ENCODE measurements at regions not wholly inside any gene's neighbourhood (a gene's known extent, or its start where the extent isn't known, plus 50 kb on each side); places are given as distances from the start of the nearest gene placed in this dataset.
"Not testable (repeated sequence)": the region's sequence is repeated elsewhere in the genome, so short reads cannot be mapped to it uniquely, and the experiment has no call there.

GRCh38 chr6:115091461-115091860, 748.6 kb upstream of the HS3ST5 start:
- no peak for TF ChIP-seq EZH2 (IDR thresholded peaks at IDR 0.05)
- no peak overlapping the region for H3K27ac ChIP-seq

GRCh38 chr6:115078555-115078954, 735.7 kb upstream of the HS3ST5 start:
- Histone ChIP-seq H3K9me3 (ENCODE audit: low read depth, low read length) (no peaks in the 10 kb centered on the region), H3K27ac (no peak overlapping the region), H3K4me3 (no peak overlapping the region), H3K9ac (ENCODE audit: insufficient read length) (no peak overlapping the region), H3K36me3 (ENCODE audit: insufficient read depth, low read length) (no peaks in the 10 kb centered on the region)
- no peak for TF ChIP-seq POLR2AphosphoS5 (IDR thresholded peaks at IDR 0.05; ENCODE audit: borderline replicate concordance, low read depth, low read length)
- TF ChIP-seq FOXP2 (optimal IDR thresholded peaks at IDR 0.05; ENCODE audit: control extremely low read depth, extremely low read length, insufficient read depth) = no peak
- TF ChIP-seq EZH2 (IDR thresholded peaks at IDR 0.05) = no peak
- DNase-seq (ENCODE audit: low read depth, low spot score) = no peak

More at GRCh38 chr6:115091461-115091860, 748.6 kb upstream of the HS3ST5 start:
- DNase-seq (ENCODE audit: low read depth, low spot score) = no peak
- H3K9ac ChIP-seq (ENCODE audit: insufficient read length) = no peak overlapping the region
- H3K9me3 ChIP-seq (ENCODE audit: low read depth, low read length) = no peaks in the 10 kb centered on the region
- H3K4me3 ChIP-seq = no peak overlapping the region
- H3K36me3 ChIP-seq (ENCODE audit: insufficient read depth, low read length) = no peaks in the 10 kb centered on the region

GRCh38 chr6:115071962-115072361, 729.1 kb upstream of the HS3ST5 start:
- no peak overlapping the region for H3K27ac ChIP-seq

GRCh38 chr6:115067690-115068447, 725.0 kb upstream of the HS3ST5 start:
- no peak for DNase-seq (ENCODE audit: low read depth, low spot score)
- Histone ChIP-seq H3K9me3 (ENCODE audit: low read depth, low read length) (no peaks in the 10 kb centered on the region), H3K36me3 (ENCODE audit: insufficient read depth, low read length) (no peaks in the 10 kb centered on the region), H3K9ac (ENCODE audit: insufficient read length) (no peak overlapping the region), H3K4me3 (no peak overlapping the region), H3K27ac (no peak overlapping the region)
- TF ChIP-seq EZH2 (IDR thresholded peaks at IDR 0.05) = no peak
- no peak for TF ChIP-seq POLR2AphosphoS5 (IDR thresholded peaks at IDR 0.05; ENCODE audit: borderline replicate concordance, low read depth, low read length)
- TF ChIP-seq FOXP2 (optimal IDR thresholded peaks at IDR 0.05; ENCODE audit: control extremely low read depth, extremely low read length, insufficient read depth) = no peak

More at GRCh38 chr6:115071962-115072361, 729.1 kb upstream of the HS3ST5 start:
- Histone ChIP-seq H3K9me3 (ENCODE audit: low read depth, low read length) (no peaks in the 10 kb centered on the region), H3K9ac (ENCODE audit: insufficient read length) (no peak overlapping the region), H3K4me3 (no peak overlapping the region), H3K36me3 (ENCODE audit: insufficient read depth, low read length) (no peaks in the 10 kb centered on the region)
- no peak for DNase-seq (ENCODE audit: low read depth, low spot score)
- no peak for TF ChIP-seq POLR2AphosphoS5 (IDR thresholded peaks at IDR 0.05; ENCODE audit: borderline replicate concordance, low read depth, low read length)
- TF ChIP-seq FOXP2 (optimal IDR thresholded peaks at IDR 0.05; ENCODE audit: control extremely low read depth, extremely low read length, insufficient read depth) = no peak
- TF ChIP-seq EZH2 (IDR thresholded peaks at IDR 0.05) = no peak

DNA sequence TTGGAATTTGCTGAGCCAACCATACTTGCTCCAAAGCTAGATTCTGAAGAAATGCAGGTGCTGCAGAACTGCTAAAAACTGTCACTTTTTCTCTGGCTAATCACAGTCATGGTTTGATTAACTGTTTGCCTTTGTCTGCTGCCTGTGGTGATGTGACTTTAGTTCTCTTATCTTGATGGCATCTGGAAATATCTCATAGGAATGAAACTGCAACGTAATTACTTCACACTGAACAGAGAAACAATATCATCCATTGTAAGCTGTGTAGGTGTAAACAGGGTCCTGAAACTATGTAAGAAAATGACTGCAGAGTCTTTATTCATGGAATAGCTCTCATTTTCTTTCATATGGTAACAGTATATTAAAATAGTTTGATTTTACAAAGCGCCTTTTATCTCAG, 721.9 kb upstream of the HS3ST5 start:
- Histone ChIP-seq H3K9me3 (ENCODE audit: low read depth, low read length) (no peaks in the 10 kb centered on the region), H3K4me3 (no peak overlapping the region), H3K27ac (no peak overlapping the region), H3K9ac (ENCODE audit: insufficient read length) (no peak overlapping the region), H3K36me3 (ENCODE audit: insufficient read depth, low read length) (no peaks in the 10 kb centered on the region)
- TF ChIP-seq FOXP2 (optimal IDR thresholded peaks at IDR 0.05; ENCODE audit: control extremely low read depth, extremely low read length, insufficient read depth) (no peak), EZH2 (IDR thresholded peaks at IDR 0.05) (no peak), POLR2AphosphoS5 (IDR thresholded peaks at IDR 0.05; ENCODE audit: borderline replicate concordance, low read depth, low read length) (no peak)
- DNase-seq (ENCODE audit: low read depth, low spot score) = no peak

DNA sequence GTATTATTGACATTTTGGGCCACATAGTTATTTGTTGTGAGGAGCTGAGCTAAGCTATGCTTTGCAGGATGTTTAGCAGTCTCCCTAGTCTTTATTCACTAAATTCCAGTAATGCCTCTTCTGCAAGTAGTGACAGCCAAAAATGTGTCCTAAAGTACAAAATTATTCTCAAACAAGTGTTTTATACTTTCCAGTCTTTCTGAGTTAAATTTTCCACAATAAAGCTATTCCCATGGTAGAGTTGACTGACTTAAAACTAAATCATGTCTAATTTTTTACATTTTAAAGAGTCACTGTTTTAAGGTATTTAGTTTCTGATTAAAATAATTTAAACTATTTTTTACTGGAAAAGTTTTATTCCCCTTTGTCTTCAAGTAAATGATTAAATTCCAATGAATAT, 717.8 kb upstream of the HS3ST5 start:
- no peaks in the 10 kb centered on the region for H3K9me3 ChIP-seq (ENCODE audit: low read depth, low read length)
- no peak for TF ChIP-seq EZH2 (IDR thresholded peaks at IDR 0.05)
- TF ChIP-seq POLR2AphosphoS5 (IDR thresholded peaks at IDR 0.05; ENCODE audit: borderline replicate concordance, low read depth, low read length) = no peak
- no peak for TF ChIP-seq FOXP2 (optimal IDR thresholded peaks at IDR 0.05; ENCODE audit: control extremely low read depth, extremely low read length, insufficient read depth)
- H3K4me3 ChIP-seq = no peak overlapping the region
- DNase-seq (ENCODE audit: low read depth, low spot score) = no peak
- H3K27ac ChIP-seq = no peak overlapping the region
- H3K9ac ChIP-seq (ENCODE audit: insufficient read length) = no peak overlapping the region
- H3K36me3 ChIP-seq (ENCODE audit: insufficient read depth, low read length) = no peaks in the 10 kb centered on the region

DNA sequence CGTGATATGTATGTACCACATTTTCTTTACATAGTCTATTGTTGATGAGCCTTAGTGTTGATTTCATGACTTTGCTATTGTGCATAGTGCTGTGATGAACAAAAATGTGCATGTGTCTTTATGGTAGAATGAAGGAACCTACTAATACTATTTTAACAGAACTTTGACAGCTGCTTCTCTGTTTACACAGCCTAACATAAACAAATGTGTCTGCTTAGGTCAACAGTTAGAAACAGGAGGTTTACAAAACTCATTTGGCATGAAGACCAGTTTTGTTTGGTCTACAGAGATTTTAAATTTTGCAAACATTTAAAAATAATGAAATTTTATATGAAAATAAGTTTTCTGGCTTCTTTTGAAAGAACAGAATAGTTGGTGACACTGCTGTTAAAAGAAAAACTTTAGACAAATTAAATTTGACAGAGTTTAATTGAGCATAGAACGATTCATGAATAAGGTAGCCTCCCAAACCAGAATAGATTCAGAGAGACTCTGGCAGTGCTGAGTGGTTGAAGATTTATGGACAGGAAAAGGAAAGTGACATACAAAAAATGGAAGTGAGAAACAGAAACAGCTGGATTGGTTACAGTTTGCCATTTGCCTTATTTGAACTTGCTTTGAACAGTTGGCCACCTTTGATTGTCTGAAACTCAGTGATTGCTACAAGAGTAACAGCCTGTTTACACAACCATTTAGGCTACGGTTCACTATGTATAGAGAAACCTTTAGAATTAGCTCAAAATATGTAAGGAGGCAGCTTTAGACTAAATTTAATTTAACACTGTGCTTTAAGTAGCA, 715.8 kb upstream of the HS3ST5 start:
- no peak for TF ChIP-seq POLR2AphosphoS5 (IDR thresholded peaks at IDR 0.05; ENCODE audit: borderline replicate concordance, low read depth, low read length)
- no peak for TF ChIP-seq EZH2 (IDR thresholded peaks at IDR 0.05)
- no peak for TF ChIP-seq FOXP2 (optimal IDR thresholded peaks at IDR 0.05; ENCODE audit: control extremely low read depth, extremely low read length, insufficient read depth)
- no peak overlapping the region for H3K9ac ChIP-seq (ENCODE audit: insufficient read length)
- DNase-seq (ENCODE audit: low read depth, low spot score) = no peak
- no peak overlapping the region for H3K27ac ChIP-seq
- H3K9me3 ChIP-seq (ENCODE audit: low read depth, low read length) = no peaks in the 10 kb centered on the region
- H3K36me3 ChIP-seq (ENCODE audit: insufficient read depth, low read length) = no peaks in the 10 kb centered on the region
- H3K4me3 ChIP-seq = no peak overlapping the region

- TF ChIP-seq POLR2AphosphoS5 (IDR thresholded peaks at IDR 0.05; ENCODE audit: borderline replicate concordance, low read depth, low read length) (no peak), FOXP2 (optimal IDR thresholded peaks at IDR 0.05; ENCODE audit: control extremely low read depth, extremely low read length, insufficient read depth) (no peak), EZH2 (IDR thresholded peaks at IDR 0.05) (no peak)
- Histone ChIP-seq H3K4me3 (no peak overlapping the region), H3K9ac (ENCODE audit: insufficient read length) (no peak overlapping the region), H3K9me3 (ENCODE audit: low read depth, low read length) (no peaks in the 10 kb centered on the region), H3K27ac (no peak overlapping the region), H3K36me3 (ENCODE audit: insufficient read depth, low read length) (no peaks in the 10 kb centered on the region)
- DNase-seq (ENCODE audit: low read depth, low spot score) = no peak
These were observed 712.8 kb upstream of the HS3ST5 start for GRCh38 chr6:115055579-115055978.

DNA sequence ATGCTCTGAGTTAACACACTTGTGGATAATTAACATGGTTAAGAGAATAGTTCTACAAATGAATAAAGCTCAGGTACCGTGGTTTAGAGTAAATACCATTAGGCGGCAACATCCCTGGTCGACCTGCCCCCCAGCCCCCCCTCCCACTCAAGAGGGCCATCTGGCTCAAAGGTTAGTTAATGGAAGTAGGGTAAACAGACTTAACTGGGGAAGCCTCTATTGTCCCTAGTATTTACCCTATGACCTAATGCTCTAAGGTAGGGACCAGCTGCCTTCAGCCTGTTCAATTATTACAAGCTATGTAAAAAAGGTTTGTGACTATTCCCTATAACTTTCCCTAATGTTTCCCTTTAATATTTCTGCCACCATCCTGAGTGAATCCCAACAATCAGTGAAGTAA, 711.4 kb upstream of the HS3ST5 start:
- H3K36me3 ChIP-seq (ENCODE audit: insufficient read depth, low read length); H3K9me3 ChIP-seq (ENCODE audit: low read depth, low read length); H3K4me3 ChIP-seq; H3K9ac ChIP-seq (ENCODE audit: insufficient read length); DNase-seq (ENCODE audit: low read depth, low spot score); H3K27ac ChIP-seq: not testable (repeated sequence)

All from SK-N-MC (cell line).